UCSD-AML1 (cell line): ENCODE measurements at regions not wholly inside any gene's neighbourhood (a gene's known extent, or its start where the extent isn't known, plus 50 kb on each side); places are given as distances from the start of the nearest gene placed in this dataset.
A peak's percentile ranks its signal among the peaks of the same experiment; 100 is the strongest.
"Not testable (repeated sequence)": the region's sequence is repeated elsewhere in the genome, so short reads cannot be mapped to it uniquely, and the experiment has no call there.

Source experiments
- DNase-seq: peaks from one replicate; lab custom pipeline; 2025; ENCODE audit not compliant: unreplicated experiment; lab: John Stamatoyannopoulos, UW

GRCh38 chr9:29432656-29433055 is 1859.4 kb upstream of the C9orf72 start:
- not testable (repeated sequence) for DNase-seq

- no peak for DNase-seq
Observed at GRCh38 chr9:29435368-29435767, 1862.1 kb upstream of the C9orf72 start.

- DNase-seq = peak; percentile 12
Observed at GRCh38 chr9:29437526-29437925, 1864.2 kb upstream of the C9orf72 start.

GRCh38 chr9:29439961-29440360 is 1866.7 kb upstream of the C9orf72 start:
- peak; percentile 19 for DNase-seq

GRCh38 chr9:29440449-29440848 is 1867.2 kb upstream of the C9orf72 start:
- no peak for DNase-seq

GRCh38 chr9:29445751-29446150 is 1872.5 kb upstream of the C9orf72 start:
- DNase-seq = no peak

GRCh38 chr9:29449306-29449705 is 1876.0 kb upstream of the C9orf72 start:
- no peak for DNase-seq

- DNase-seq = not testable (repeated sequence)
Observed at GRCh38 chr9:29450343-29450875, 1877.1 kb upstream of the C9orf72 start.

GRCh38 chr9:29456940-29457339 is 1883.7 kb upstream of the C9orf72 start:
- no peak for DNase-seq

GRCh38 chr9:29475471-29475870 is 1902.2 kb upstream of the C9orf72 start:
- no peak for DNase-seq

- no peak for DNase-seq
Observed at GRCh38 chr9:29511680-29512079, 1938.4 kb upstream of the C9orf72 start.

- DNase-seq = peak; percentile 5
Observed at GRCh38 chr9:29514336-29514735, 1941.1 kb upstream of the C9orf72 start.

- no peak for DNase-seq
Observed at GRCh38 chr9:29514862-29515261, 1941.6 kb upstream of the C9orf72 start.

GRCh38 chr9:29548436-29548835 is 1975.2 kb upstream of the C9orf72 start:
- no peak for DNase-seq

- no peak for DNase-seq
Observed at GRCh38 chr9:29555502-29555901, 1982.2 kb upstream of the C9orf72 start.

GRCh38 chr9:29556317-29556716 is 1983.0 kb upstream of the C9orf72 start:
- no peak for DNase-seq

- no peak for DNase-seq
Observed at GRCh38 chr9:29556746-29557145, 1983.5 kb upstream of the C9orf72 start.

GRCh38 chr9:29564564-29564963 is 1991.3 kb upstream of the C9orf72 start:
- no peak for DNase-seq

GRCh38 chr9:29575219-29575618 is 2001.9 kb upstream of the C9orf72 start:
- DNase-seq = no peak

- DNase-seq = no peak
Observed at GRCh38 chr9:29588361-29588760, 2015.1 kb upstream of the C9orf72 start.

- no peak for DNase-seq
Observed at GRCh38 chr9:29609282-29609681, 2036.0 kb upstream of the C9orf72 start.

GRCh38 chr9:29613773-29614172 is 2040.5 kb upstream of the C9orf72 start:
- no peak for DNase-seq

GRCh38 chr9:29616844-29617243 is 2043.6 kb upstream of the C9orf72 start:
- DNase-seq = no peak
